K562 (cell line): ENCODE measurements at regions not wholly inside any gene's neighbourhood (a gene's known extent, or its start where the extent isn't known, plus 50 kb on each side); places are given as distances from the start of the nearest gene placed in this dataset.

Source experiments
- CBX5 ChIP-seq: IDR thresholded peaks from 2 replicates; pipeline ENCODE4 v1.6.1; 2014; ENCODE audit warnings: low read depth, borderline replicate concordance
- EP300 ChIP-seq: IDR thresholded peaks from 2 replicates; pipeline ENCODE4 v1.6.1; 2012; ENCODE audit warnings: low read length, improper control_type of control experiment
- NR3C1 ChIP-seq: sonication (generic); formaldehyde crosslinking; IDR thresholded peaks from 2 replicates; pipeline ENCODE4 v1.8.1; 2022; ENCODE audit warnings: missing genetic modification reagents
- XRCC5 ChIP-seq: fragments of 200-400 bp; formaldehyde crosslinking; IDR thresholded peaks from 2 replicates; pipeline ENCODE4 v1.6.1; 2017; ENCODE audit warnings: low read depth, mild to moderate bottlenecking, low read length
- ZFP1 ChIP-seq: fragments of 450-650 bp; formaldehyde crosslinking; IDR thresholded peaks from 2 replicates; pipeline ENCODE4 v1.4.0; 2020; ENCODE audit warnings: mild to moderate bottlenecking, mixed read lengths
- ZNF274 ChIP-seq: IDR thresholded peaks from 2 replicates; pipeline ENCODE4 v1.6.1; 2011; ENCODE audit warnings: low read depth, mild to moderate bottlenecking, low read length, moderate library complexity, borderline replicate concordance
- ZNF398 ChIP-seq: fragments of 250-450 bp; sonication (Bioruptor Pico); IDR thresholded peaks from 2 replicates; pipeline ENCODE4 v1.8.0; 2021; ENCODE audit warnings: moderate library complexity, mild to moderate bottlenecking, inconsistent platforms
- TF ChIP-seq, protein P1 (sequence below), 3 experiments: IDR thresholded peaks in 2 of 3; conservative IDR thresholded peaks in 1 of 3; 2 replicates each; pipeline ENCODE4 v1.5.1; 2011 to 2012; ENCODE audit warnings: low read length in 3 of 3, mild to moderate bottlenecking in 3 of 3, control low read depth in 2 of 3, improper control_type of control experiment in 1 of 3, inconsistent platforms in 1 of 3, low read depth in 1 of 3, mixed read lengths in 1 of 3, moderate library complexity in 1 of 3; ENCODE audit not compliant: insufficient read depth in 2 of 3
- TF ChIP-seq, protein P2 (sequence below): sonication (generic); formaldehyde crosslinking; IDR thresholded peaks from 2 replicates; pipeline ENCODE4 v1.8.0; 2022; ENCODE audit warnings: mild to moderate bottlenecking, missing genetic modification reagents
- TF ChIP-seq, protein P3 (sequence below): sonication (generic); formaldehyde crosslinking; IDR thresholded peaks from 2 replicates; pipeline ENCODE4 v1.8.1; 2022; ENCODE audit warnings: missing genetic modification reagents
- TF ChIP-seq, protein P4 (sequence below): fragments of 250-450 bp; sonication (Bioruptor Pico); IDR thresholded peaks from 2 replicates; pipeline ENCODE4 v1.8.0; 2022; ENCODE audit warnings: inconsistent platforms

DNA sequence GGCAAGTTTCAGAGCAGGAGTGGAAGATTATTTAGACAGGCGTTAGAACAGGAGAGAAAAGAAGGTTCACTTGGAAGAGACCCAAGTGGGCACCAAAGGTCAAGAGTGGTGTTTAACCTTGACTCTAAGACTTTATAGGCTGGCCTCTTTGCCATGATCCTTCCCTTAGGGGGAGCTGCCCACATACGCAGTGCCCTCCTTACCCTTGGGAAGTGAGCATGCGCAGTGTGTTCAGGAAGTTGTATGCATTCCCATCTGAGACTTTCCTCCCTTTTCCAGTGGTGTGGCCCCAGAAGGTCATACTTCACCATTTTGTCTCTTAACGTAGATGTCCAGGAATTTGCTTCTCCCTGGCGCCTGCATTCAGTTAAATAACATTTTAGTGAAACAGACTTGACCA, 95.8 kb downstream of the CXCL12 start:
- no peak for TF ChIP-seq ZNF398
- TF ChIP-seq, protein P1, sequence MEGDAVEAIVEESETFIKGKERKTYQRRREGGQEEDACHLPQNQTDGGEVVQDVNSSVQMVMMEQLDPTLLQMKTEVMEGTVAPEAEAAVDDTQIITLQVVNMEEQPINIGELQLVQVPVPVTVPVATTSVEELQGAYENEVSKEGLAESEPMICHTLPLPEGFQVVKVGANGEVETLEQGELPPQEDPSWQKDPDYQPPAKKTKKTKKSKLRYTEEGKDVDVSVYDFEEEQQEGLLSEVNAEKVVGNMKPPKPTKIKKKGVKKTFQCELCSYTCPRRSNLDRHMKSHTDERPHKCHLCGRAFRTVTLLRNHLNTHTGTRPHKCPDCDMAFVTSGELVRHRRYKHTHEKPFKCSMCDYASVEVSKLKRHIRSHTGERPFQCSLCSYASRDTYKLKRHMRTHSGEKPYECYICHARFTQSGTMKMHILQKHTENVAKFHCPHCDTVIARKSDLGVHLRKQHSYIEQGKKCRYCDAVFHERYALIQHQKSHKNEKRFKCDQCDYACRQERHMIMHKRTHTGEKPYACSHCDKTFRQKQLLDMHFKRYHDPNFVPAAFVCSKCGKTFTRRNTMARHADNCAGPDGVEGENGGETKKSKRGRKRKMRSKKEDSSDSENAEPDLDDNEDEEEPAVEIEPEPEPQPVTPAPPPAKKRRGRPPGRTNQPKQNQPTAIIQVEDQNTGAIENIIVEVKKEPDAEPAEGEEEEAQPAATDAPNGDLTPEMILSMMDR (IDR thresholded peaks at IDR 0.05 in 2 of 3, conservative IDR thresholded peaks at IDR 0.05 in 1 of 3; ENCODE audit: insufficient read depth in 2 of 3, low read depth in 1 of 3, low read length in 3 of 3): no peak
- TF ChIP-seq ZFP1: no peak
- TF ChIP-seq CBX5: no peak
- TF ChIP-seq, protein P2, sequence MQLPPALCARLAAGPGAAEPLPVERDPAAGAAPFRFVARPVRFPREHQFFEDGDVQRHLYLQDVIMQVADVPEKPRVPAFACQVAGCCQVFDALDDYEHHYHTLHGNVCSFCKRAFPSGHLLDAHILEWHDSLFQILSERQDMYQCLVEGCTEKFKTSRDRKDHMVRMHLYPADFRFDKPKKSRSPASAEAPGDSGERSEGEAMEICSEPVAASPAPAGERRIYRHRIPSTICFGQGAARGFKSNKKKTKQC (CRISPR knock-in tag): no peak
- TF ChIP-seq ZNF274: no peak
- TF ChIP-seq, protein P3, sequence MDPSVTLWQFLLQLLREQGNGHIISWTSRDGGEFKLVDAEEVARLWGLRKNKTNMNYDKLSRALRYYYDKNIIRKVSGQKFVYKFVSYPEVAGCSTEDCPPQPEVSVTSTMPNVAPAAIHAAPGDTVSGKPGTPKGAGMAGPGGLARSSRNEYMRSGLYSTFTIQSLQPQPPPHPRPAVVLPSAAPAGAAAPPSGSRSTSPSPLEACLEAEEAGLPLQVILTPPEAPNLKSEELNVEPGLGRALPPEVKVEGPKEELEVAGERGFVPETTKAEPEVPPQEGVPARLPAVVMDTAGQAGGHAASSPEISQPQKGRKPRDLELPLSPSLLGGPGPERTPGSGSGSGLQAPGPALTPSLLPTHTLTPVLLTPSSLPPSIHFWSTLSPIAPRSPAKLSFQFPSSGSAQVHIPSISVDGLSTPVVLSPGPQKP (CRISPR knock-in tag): no peak
- TF ChIP-seq EP300: no peak
- TF ChIP-seq, protein P4, sequence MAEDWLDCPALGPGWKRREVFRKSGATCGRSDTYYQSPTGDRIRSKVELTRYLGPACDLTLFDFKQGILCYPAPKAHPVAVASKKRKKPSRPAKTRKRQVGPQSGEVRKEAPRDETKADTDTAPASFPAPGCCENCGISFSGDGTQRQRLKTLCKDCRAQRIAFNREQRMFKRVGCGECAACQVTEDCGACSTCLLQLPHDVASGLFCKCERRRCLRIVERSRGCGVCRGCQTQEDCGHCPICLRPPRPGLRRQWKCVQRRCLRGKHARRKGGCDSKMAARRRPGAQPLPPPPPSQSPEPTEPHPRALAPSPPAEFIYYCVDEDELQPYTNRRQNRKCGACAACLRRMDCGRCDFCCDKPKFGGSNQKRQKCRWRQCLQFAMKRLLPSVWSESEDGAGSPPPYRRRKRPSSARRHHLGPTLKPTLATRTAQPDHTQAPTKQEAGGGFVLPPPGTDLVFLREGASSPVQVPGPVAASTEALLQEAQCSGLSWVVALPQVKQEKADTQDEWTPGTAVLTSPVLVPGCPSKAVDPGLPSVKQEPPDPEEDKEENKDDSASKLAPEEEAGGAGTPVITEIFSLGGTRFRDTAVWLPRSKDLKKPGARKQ (CRISPR knock-in tag): no peak
- TF ChIP-seq NR3C1 (CRISPR knock-in tag): no peak
- TF ChIP-seq XRCC5: no peak
